SK-N-SH (cell line): ENCODE measurements at regions not wholly inside any gene's neighbourhood (a gene's known extent, or its start where the extent isn't known, plus 50 kb on each side); places are given as distances from the start of the nearest gene placed in this dataset.
"Not testable (repeated sequence)": the region's sequence is repeated elsewhere in the genome, so short reads cannot be mapped to it uniquely, and the experiment has no call there.

Experiments used
- CTCF ChIA-PET: fragments of 300-600, 350-600 bp; formaldehyde crosslinking; extraction: SDS; loops from one replicate; lab custom pipeline; 2021; lab: Yijun Ruan, JAX
- POLR2A ChIA-PET: fragments of 350-600 bp; sonication (Branson Sonifier 250); formaldehyde crosslinking; extraction: SDS; loops from one replicate; lab custom pipeline; 2020; ENCODE audit warnings: antibody characterized with exemption, inconsistent platforms; lab: Yijun Ruan, JAX
- DNase-seq: peaks from one replicate; pipeline ENCODE4 v3.0.0; 2012
- H2AFZ ChIP-seq: fragments of 200-600 bp; sonication (generic); 2 replicates; pipeline ENCODE4 v1.8.1; 2016; ENCODE audit warnings: antibody characterized with exemption, mild to moderate bottlenecking, low read depth
- H3F3A ChIP-seq: fragments of 200-600 bp; sonication (generic); replicated peaks from 2 replicates; pipeline ENCODE3; 2016; ENCODE audit warnings: antibody characterized with exemption, mild to moderate bottlenecking; ENCODE audit not compliant: insufficient read depth
- H3K27ac ChIP-seq, 2 experiments: fragments of 200-500 bp in 1 of 2; fragments of 200-600 bp in 1 of 2; sonication (Bioruptor generic) in 1 of 2; sonication (generic), shearing (Covaris generic) in 1 of 2; 2 replicates each; pipeline versions ENCODE4 v1.5.1 to v1.6.1; 2014 to 2016; ENCODE audit warnings: low read depth in 2 of 2, inconsistent platforms in 1 of 2, low read length in 1 of 2, mild to moderate bottlenecking in 1 of 2, mixed read lengths in 1 of 2
- H3K27me3 ChIP-seq: fragments of 200-600 bp; sonication (generic), shearing (Covaris generic); 2 replicates; pipeline ENCODE4 v1.6.1; 2016; ENCODE audit warnings: mixed run types; ENCODE audit not compliant: insufficient read depth
- H3K36me3 ChIP-seq, 2 experiments: fragments of 200-500 bp in 1 of 2; fragments of 200-600 bp in 1 of 2; sonication (Bioruptor generic) in 1 of 2; sonication (generic) in 1 of 2; replicated peaks in 1 of 2; 2 replicates each; pipeline versions ENCODE3 to v1.5.1; 2014 to 2016; ENCODE audit warnings: low read length in 1 of 2, mild to moderate bottlenecking in 1 of 2; ENCODE audit not compliant: insufficient read depth in 2 of 2, control insufficient read depth in 1 of 2
- H3K4me1 ChIP-seq, 2 experiments: fragments of 200-500 bp in 1 of 2; fragments of 200-600 bp in 1 of 2; sonication (Bioruptor generic) in 1 of 2; sonication (generic), shearing (Covaris generic) in 1 of 2; 2 replicates each; pipeline versions ENCODE4 v1.5.1 to v1.6.1; 2014 to 2016; ENCODE audit warnings: low read depth in 1 of 2, low read length in 1 of 2, mixed run types in 1 of 2; ENCODE audit not compliant: insufficient read depth in 2 of 2, control insufficient read depth in 1 of 2
- H3K4me2 ChIP-seq: fragments of 200-600 bp; sonication (generic), shearing (Covaris generic); 2 replicates; pipeline ENCODE4 v1.6.1; 2017; ENCODE audit warnings: mixed run types
- H3K4me3 ChIP-seq, 2 experiments: fragments of 200-500 bp in 1 of 2; fragments of 200-600 bp in 1 of 2; sonication (Bioruptor generic) in 1 of 2; sonication (generic), shearing (Covaris generic) in 1 of 2; 2 replicates each; pipeline versions ENCODE4 v1.5.1 to v1.8.1; 2014 to 2016; ENCODE audit warnings: low read depth in 2 of 2, inconsistent platforms in 1 of 2, low read length in 1 of 2, mild to moderate bottlenecking in 1 of 2, mixed read lengths in 1 of 2, moderate library complexity in 1 of 2
- H3K79me2 ChIP-seq: fragments of 200-600 bp; sonication (generic); 2 replicates; pipeline ENCODE4 v1.8.1; 2017; ENCODE audit warnings: mild to moderate bottlenecking; ENCODE audit not compliant: insufficient read depth
- H3K9ac ChIP-seq: fragments of 200-600 bp; sonication (generic); 2 replicates; pipeline ENCODE4 v1.6.1; 2017; ENCODE audit warnings: mixed run types
- H3K9me2 ChIP-seq: fragments of 200-600 bp; sonication (generic); 2 replicates; pipeline ENCODE4 v1.6.1; 2017; ENCODE audit warnings: mixed run types
- H3K9me3 ChIP-seq: fragments of 200-600 bp; sonication (generic); 2 replicates; pipeline ENCODE4 v1.6.1; 2017; ENCODE audit warnings: mixed run types, mild to moderate bottlenecking, moderate library complexity
- H4K20me1 ChIP-seq: fragments of 200-600 bp; sonication (generic); 2 replicates; pipeline ENCODE4 v1.6.1; 2017; ENCODE audit warnings: mild to moderate bottlenecking, mixed run types; ENCODE audit not compliant: insufficient read depth
- ELF1 ChIP-seq: IDR thresholded peaks from 2 replicates; pipeline ENCODE4 v1.4.0; 2012
- EP300 ChIP-seq, 2 experiments: IDR thresholded peaks; 2 replicates each; pipeline versions ENCODE4 v1.4.0 to v1.6.1; 2012; ENCODE audit warnings: borderline replicate concordance in 1 of 2, low read depth in 1 of 2, low read length in 1 of 2
- EZH2phosphoT487 ChIP-seq: fragments of 200-600 bp; sonication (generic); IDR thresholded peaks from 2 replicates; pipeline ENCODE4 v1.6.1; 2017; ENCODE audit warnings: low read depth, mixed run types, mild to moderate bottlenecking, antibody characterized with exemption, moderate library complexity, borderline replicate concordance
- FOSL2 ChIP-seq: IDR thresholded peaks from 2 replicates; pipeline ENCODE4 v1.4.0; 2012; ENCODE audit warnings: low read depth, mild to moderate bottlenecking, moderate library complexity, borderline replicate concordance
- FOXM1 ChIP-seq: IDR thresholded peaks from 2 replicates; pipeline ENCODE4 v1.4.0; 2012; ENCODE audit warnings: low read depth, mild to moderate bottlenecking
- GABPA ChIP-seq: IDR thresholded peaks from 2 replicates; pipeline ENCODE4 v1.4.0; 2012; ENCODE audit warnings: low read depth, mild to moderate bottlenecking
- GATA2 ChIP-seq: sonication (generic); formaldehyde crosslinking; IDR thresholded peaks from 2 replicates; pipeline ENCODE4 v1.5.0; 2020; ENCODE audit warnings: mild to moderate bottlenecking, missing genetic modification reagents
- MEF2A ChIP-seq: IDR thresholded peaks from 2 replicates; pipeline ENCODE4 v1.4.0; 2012; ENCODE audit warnings: low read depth, borderline replicate concordance
- MXI1 ChIP-seq: IDR thresholded peaks from 2 replicates; pipeline ENCODE4 v1.6.1; 2012; ENCODE audit warnings: mild to moderate bottlenecking, low read depth, low read length, improper control_type of control experiment
- RCOR1 ChIP-seq: fragments of 150-350 bp; IDR thresholded peaks from 2 replicates; pipeline ENCODE4 v1.6.1; 2017; ENCODE audit warnings: antibody characterized with exemption, low read length
- RFX5 ChIP-seq: IDR thresholded peaks from 2 replicates; pipeline ENCODE4 v1.6.1; 2012; ENCODE audit warnings: mild to moderate bottlenecking, improper control_type of control experiment, low read length
- RXRA ChIP-seq: IDR thresholded peaks from 2 replicates; pipeline ENCODE4 v1.4.0; 2012; ENCODE audit warnings: low read depth, mild to moderate bottlenecking, borderline replicate concordance
- TCF12 ChIP-seq: IDR thresholded peaks from 2 replicates; pipeline ENCODE4 v1.4.0; 2012
- WGBS: methylation state at CpG from one replicate; pipeline ENCODE4 v1.1.6; 2017; ENCODE audit warnings: low lambda C conversion rate; 5-methylcytosine and 5-hydroxymethylcytosine counted together
- TF ChIP-seq, protein P1 (sequence below): fragments of 200-600 bp; sonication (generic); IDR thresholded peaks from 2 replicates; pipeline ENCODE4 v1.6.1; 2017; ENCODE audit warnings: antibody characterized with exemption, mild to moderate bottlenecking, moderate library complexity
- TF ChIP-seq, protein P2 (sequence below): IDR thresholded peaks from 2 replicates; pipeline ENCODE4 v1.6.1; 2012; ENCODE audit warnings: mild to moderate bottlenecking, low read depth, low read length, moderate library complexity
- TF ChIP-seq, protein P3 (sequence below): fragments of 150-350 bp; IDR thresholded peaks from 2 replicates; pipeline ENCODE4 v1.6.1; 2017; ENCODE audit warnings: antibody characterized with exemption, low read length, low read depth, borderline replicate concordance
- TF ChIP-seq, protein P4 (sequence below): IDR thresholded peaks from 2 replicates; pipeline ENCODE4 v1.4.0; 2012; ENCODE audit warnings: low read depth, borderline replicate concordance
- TF ChIP-seq, protein P5 (sequence below): IDR thresholded peaks from 2 replicates; pipeline ENCODE4 v1.4.0; 2012; ENCODE audit warnings: low read depth, borderline replicate concordance

DNA sequence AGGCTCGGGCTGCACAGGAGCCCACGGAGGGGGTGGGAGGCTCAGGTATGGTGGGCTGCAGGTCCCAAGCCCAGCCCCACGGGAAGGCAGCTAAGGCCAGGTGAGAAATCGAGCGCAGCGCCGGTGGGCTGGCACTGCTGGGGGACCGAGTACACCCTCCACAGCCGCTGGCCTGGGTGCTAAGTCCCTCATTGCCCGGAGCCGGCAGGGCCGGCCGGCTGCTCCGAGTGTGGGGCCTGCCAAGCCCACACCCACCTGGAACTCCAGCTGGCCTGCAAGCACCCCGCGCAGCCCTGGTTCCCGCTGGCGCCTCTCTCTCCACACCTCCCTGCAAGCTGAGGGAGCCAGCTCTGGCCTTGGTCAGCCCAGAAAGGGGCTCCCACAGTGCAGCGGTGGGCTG lies 137.4 kb upstream of the PKP2 start:
- H3F3A ChIP-seq, CTCF ChIA-PET, H3K4me1 ChIP-seq, H3K36me3 ChIP-seq, H3K27ac ChIP-seq, H4K20me1 ChIP-seq, H2AFZ ChIP-seq, POLR2A ChIA-PET, H3K4me2 ChIP-seq, H3K9me2 ChIP-seq, H3K9ac ChIP-seq, DNase-seq, H3K4me3 ChIP-seq, H3K27me3 ChIP-seq, H3K9me3 ChIP-seq, H3K79me2 ChIP-seq: not testable (repeated sequence)
- 43% methylated on average over 15 of the region's 19 CpGs for WGBS

DNA sequence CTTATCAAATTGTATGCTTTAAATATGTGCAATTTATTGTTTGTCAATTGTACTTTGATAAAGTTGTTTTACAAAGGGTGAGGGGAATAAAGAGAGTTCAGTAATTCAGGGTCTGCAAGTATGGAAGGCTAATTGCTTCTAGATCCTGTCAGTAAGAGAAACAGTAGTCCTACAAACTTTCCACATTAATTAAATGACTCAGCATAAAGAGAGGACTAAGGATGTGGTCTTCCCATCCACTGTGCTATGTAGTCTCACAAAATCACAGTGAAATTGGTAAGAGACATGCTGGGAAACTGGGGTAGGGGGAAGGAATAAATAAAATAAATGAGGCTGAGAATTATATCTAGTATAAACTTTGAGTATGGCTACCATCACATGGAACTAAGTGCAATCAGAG lies 130.2 kb upstream of the PKP2 start:
- Histone ChIP-seq H2AFZ (no peak overlapping the region), H3K36me3 (no peaks in the 10 kb centered on the region), H3K9me3 (no peaks in the 10 kb centered on the region), H3K4me1 (no peaks in the 10 kb centered on the region), H3K4me2 (no peak overlapping the region), H3K4me3 (no peak overlapping the region), H3K27me3 (no peaks in the 10 kb centered on the region), H3F3A (no peaks in the 10 kb centered on the region), H3K9ac (no peak overlapping the region), H3K9me2 (no peaks in the 10 kb centered on the region), H3K27ac (no peak overlapping the region), H4K20me1 (no peaks in the 10 kb centered on the region), H3K79me2 (no peaks in the 10 kb centered on the region)
- DNase-seq, result no peak
- no peak for TF ChIP-seq RFX5
- no peak for TF ChIP-seq FOSL2
- TF ChIP-seq GATA2 (CRISPR knock-in tag), result no peak
- no peak for TF ChIP-seq MXI1
- no peak for TF ChIP-seq FOXM1
- no peak for TF ChIP-seq ELF1
- no peak for TF ChIP-seq MEF2A
- TF ChIP-seq, protein P1, sequence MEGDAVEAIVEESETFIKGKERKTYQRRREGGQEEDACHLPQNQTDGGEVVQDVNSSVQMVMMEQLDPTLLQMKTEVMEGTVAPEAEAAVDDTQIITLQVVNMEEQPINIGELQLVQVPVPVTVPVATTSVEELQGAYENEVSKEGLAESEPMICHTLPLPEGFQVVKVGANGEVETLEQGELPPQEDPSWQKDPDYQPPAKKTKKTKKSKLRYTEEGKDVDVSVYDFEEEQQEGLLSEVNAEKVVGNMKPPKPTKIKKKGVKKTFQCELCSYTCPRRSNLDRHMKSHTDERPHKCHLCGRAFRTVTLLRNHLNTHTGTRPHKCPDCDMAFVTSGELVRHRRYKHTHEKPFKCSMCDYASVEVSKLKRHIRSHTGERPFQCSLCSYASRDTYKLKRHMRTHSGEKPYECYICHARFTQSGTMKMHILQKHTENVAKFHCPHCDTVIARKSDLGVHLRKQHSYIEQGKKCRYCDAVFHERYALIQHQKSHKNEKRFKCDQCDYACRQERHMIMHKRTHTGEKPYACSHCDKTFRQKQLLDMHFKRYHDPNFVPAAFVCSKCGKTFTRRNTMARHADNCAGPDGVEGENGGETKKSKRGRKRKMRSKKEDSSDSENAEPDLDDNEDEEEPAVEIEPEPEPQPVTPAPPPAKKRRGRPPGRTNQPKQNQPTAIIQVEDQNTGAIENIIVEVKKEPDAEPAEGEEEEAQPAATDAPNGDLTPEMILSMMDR, result no peak
- no peak for TF ChIP-seq EP300 (IDR thresholded peaks at IDR 0.05; ENCODE audit: borderline replicate concordance in 1 of 2, low read depth in 1 of 2, low read length in 1 of 2)
- TF ChIP-seq, protein P2, sequence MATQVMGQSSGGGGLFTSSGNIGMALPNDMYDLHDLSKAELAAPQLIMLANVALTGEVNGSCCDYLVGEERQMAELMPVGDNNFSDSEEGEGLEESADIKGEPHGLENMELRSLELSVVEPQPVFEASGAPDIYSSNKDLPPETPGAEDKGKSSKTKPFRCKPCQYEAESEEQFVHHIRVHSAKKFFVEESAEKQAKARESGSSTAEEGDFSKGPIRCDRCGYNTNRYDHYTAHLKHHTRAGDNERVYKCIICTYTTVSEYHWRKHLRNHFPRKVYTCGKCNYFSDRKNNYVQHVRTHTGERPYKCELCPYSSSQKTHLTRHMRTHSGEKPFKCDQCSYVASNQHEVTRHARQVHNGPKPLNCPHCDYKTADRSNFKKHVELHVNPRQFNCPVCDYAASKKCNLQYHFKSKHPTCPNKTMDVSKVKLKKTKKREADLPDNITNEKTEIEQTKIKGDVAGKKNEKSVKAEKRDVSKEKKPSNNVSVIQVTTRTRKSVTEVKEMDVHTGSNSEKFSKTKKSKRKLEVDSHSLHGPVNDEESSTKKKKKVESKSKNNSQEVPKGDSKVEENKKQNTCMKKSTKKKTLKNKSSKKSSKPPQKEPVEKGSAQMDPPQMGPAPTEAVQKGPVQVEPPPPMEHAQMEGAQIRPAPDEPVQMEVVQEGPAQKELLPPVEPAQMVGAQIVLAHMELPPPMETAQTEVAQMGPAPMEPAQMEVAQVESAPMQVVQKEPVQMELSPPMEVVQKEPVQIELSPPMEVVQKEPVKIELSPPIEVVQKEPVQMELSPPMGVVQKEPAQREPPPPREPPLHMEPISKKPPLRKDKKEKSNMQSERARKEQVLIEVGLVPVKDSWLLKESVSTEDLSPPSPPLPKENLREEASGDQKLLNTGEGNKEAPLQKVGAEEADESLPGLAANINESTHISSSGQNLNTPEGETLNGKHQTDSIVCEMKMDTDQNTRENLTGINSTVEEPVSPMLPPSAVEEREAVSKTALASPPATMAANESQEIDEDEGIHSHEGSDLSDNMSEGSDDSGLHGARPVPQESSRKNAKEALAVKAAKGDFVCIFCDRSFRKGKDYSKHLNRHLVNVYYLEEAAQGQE, result no peak
- TF ChIP-seq, protein P3, sequence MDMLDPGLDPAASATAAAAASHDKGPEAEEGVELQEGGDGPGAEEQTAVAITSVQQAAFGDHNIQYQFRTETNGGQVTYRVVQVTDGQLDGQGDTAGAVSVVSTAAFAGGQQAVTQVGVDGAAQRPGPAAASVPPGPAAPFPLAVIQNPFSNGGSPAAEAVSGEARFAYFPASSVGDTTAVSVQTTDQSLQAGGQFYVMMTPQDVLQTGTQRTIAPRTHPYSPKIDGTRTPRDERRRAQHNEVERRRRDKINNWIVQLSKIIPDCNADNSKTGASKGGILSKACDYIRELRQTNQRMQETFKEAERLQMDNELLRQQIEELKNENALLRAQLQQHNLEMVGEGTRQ, result no peak
- TF ChIP-seq RCOR1, result no peak
- no peak for TF ChIP-seq TCF12
- TF ChIP-seq EZH2phosphoT487, result no peak
- no peak for TF ChIP-seq RXRA
- TF ChIP-seq, protein P4, sequence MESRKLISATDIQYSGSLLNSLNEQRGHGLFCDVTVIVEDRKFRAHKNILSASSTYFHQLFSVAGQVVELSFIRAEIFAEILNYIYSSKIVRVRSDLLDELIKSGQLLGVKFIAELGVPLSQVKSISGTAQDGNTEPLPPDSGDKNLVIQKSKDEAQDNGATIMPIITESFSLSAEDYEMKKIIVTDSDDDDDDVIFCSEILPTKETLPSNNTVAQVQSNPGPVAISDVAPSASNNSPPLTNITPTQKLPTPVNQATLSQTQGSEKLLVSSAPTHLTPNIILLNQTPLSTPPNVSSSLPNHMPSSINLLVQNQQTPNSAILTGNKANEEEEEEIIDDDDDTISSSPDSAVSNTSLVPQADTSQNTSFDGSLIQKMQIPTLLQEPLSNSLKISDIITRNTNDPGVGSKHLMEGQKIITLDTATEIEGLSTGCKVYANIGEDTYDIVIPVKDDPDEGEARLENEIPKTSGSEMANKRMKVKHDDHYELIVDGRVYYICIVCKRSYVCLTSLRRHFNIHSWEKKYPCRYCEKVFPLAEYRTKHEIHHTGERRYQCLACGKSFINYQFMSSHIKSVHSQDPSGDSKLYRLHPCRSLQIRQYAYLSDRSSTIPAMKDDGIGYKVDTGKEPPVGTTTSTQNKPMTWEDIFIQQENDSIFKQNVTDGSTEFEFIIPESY, result no peak
- TF ChIP-seq, protein P5, sequence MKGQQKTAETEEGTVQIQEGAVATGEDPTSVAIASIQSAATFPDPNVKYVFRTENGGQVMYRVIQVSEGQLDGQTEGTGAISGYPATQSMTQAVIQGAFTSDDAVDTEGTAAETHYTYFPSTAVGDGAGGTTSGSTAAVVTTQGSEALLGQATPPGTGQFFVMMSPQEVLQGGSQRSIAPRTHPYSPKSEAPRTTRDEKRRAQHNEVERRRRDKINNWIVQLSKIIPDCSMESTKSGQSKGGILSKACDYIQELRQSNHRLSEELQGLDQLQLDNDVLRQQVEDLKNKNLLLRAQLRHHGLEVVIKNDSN, result no peak
- TF ChIP-seq GABPA, result no peak
- ChIA-PET CTCF (interaction anchor here (1.0 kb wide), 1 partner anchor 11 kb away, joined by 3 read pairs; no protein-coding TSS in a partner anchor), POLR2A (no interaction called here)
